ENCODE measurements at regions not wholly inside any gene's neighbourhood (a gene's known extent, or its start where the extent isn't known, plus 50 kb on each side); places are given as distances from the start of the nearest gene placed in this dataset.

DNA sequence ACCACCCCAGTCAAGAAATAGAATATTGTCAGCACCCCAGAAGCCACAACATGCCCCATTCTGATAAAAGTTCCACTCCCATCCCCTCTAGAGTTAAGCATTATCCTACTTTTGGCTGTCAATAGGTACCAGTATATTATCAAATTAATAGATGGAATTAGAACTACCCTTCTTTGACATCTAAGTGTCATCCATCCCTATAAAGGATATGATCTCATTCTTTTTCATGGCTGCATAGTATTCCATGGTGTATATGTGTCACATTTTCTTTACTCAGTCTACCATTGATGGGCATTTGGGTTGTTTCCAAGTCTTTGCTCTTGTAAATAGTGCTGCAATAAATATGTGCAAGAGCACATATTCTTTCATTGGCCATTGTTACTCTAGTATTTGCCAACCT is 246.2 kb downstream of the SEC23A start:
- H3K4me3 ChIP-seq (ENCODE audit: low read length): no peak overlapping the region
- DNase-seq (ENCODE audit: low read depth, low spot score): no peak

DNA sequence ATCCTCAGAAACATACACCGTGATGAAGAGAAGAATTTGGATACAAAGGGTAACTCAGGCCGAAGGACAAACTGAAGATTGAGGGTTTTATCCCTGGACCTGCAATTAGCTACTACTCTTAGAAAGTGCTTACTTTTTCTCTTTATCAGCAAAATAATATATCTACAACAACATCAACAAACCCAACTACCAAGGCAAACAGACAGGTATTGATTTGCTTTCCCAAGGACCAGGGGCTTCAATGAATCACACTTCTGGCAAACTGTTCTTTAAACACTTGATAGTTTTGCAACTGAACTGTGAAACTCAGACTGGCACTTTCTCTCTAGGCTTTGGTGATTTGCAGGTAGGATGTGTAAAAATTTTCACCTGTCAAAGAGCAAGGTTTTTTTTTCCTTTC is 247.5 kb downstream of the SEC23A start:
- no peak for DNase-seq (ENCODE audit: low read depth, low spot score)
- no peak overlapping the region for H3K4me3 ChIP-seq (ENCODE audit: low read length)

DNA sequence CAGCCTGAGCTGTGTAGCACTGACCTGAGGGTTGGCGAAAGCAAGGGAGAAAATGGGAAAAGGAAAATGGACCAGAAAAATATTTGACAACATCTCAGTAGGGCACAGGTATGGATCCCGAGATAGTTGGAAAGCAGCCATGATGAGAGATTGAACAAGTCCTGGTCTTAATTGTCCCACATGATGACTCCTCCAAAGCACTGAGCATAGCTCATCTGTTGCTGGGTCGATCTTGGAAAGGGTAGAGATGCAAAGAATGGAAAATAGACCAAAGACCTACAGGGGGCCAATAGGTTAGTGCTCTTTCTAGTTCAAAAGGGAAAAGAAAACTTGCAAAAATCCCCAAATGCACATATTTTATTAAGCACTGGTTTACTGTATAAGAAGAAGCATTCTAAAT is 251.9 kb downstream of the SEC23A start:
- no peak for DNase-seq (ENCODE audit: low read depth, low spot score)

DNA sequence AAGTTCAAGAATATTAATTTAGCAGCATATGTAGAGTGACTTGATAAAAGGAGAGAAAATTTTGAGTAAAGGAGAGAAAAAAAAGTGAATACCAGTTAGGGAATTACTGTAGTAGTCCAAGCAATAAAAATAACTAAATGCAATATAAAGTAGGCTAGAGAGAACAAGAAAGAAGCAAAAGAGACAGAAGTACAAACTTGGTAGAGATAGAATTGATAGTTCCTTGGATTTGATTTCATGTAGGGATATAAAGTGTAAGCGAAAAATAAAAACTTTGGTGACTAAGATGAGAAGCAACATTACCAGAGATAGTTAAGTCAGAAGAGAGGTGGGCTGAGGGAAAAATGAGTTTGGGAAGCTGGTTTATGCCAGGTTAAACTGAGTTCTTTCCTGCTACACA is 252.4 kb downstream of the SEC23A start:
- H3K4me3 ChIP-seq (ENCODE audit: low read length): no peak overlapping the region
- DNase-seq (ENCODE audit: low read depth, low spot score): no peak

More for the DNA sequence above, 251.9 kb downstream of the SEC23A start:
- no peak overlapping the region for H3K4me3 ChIP-seq (ENCODE audit: low read length)

DNA sequence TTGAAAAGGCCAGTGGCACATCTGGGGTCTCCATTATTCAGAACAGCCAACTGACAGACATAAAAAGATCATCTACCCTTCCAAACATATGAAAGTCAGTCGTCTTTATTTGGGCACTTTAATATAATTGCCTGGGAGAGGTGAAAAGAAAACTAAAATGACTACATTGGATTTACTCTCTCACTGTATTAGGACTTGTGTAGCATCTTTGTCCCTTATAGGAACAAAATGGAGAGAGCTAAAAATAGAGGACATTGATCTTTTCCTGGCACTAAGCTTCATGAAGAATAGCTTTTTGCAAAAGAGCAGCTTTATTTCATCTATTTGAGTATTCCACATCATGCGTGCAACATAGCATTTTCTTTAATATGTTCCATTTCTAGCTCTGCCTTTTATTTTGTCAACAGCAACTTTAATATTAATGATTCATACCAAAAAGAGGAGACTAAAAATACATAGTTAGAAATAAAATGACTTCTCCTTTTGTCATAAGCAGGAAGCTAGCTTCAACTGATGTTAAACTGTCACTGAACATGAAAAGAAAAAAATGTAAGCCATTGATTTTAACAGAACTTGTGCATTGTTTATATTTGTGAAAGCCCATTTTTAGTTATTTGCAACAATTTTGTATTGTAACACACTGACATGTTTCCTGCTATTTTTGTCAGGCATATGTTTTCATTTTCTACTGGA is 254.6 kb downstream of the SEC23A start:
- no peak for DNase-seq (ENCODE audit: low read depth, low spot score)
- no peak overlapping the region for H3K4me3 ChIP-seq (ENCODE audit: low read length)

DNA sequence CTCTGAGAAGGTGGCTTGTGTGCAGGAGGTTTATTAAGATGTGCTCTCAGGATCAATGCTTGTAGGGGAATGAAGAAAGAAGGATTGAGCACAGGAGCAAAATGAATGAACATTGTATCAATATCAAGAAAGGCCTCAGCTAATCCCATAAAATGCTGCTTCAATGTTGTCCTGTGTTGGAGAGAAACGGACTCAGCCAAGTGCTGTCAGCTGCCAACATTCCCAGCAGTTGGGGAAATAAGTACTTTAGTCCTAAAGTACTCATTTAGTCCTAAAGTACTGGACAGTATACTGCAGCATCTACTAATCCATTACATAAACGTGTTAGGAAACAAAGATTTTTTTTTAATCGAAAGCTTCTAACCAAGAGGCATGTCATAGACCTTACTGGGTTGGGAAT is 255.9 kb downstream of the SEC23A start:
- no peak overlapping the region for H3K4me3 ChIP-seq (ENCODE audit: low read length)
- no peak for DNase-seq (ENCODE audit: low read depth, low spot score)

DNA sequence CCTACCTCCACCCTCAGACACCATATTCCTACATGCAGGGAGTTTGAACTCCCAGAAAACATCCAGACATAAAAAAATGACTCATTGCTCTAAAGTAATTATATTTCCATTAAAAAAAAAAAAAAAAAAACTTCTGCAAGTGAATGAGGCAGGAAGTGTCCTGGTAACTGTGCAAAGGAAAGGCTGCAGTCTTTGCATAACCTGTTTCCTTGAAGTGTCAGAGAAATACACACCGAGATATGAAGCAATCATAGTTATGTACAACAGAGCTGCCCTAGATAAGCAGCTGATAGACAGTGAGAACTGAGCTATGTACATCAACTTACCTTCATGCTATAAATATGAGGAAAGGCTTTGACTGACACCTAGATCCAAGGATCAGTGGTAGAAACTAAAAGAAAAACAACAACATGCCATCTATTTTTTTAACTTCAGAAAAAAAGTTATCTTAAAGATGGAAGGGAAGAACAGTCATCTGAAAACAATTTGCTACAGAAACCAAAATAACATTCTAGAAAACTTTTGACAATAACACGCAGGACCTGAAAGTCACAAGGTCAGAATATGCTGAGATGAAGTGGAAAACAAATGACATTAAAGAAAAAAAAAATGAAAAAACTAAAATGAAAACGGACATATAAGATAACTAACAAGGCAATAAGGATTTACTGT is 263.2 kb downstream of the SEC23A start:
- DNase-seq (ENCODE audit: low read depth, low spot score): no peak
- no peak overlapping the region for H3K4me3 ChIP-seq (ENCODE audit: low read length)

DNA sequence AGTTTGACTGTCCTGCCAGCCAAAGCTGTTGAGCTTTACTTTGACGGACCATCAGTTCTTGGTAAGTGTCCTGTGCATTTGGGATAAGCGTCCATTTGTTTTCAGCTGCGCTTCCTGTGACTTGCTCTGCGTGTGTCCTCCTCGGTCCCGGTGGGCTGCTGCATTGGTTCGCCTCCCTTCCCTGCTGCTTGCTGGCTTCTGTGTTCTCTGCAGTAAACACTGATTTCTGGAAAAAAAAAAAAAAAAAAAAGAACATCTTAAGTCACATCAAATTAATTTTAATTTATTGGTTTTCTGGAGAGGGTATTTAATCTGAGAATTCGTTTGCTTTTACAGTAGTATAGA is 264.1 kb downstream of the SEC23A start:
- no peak overlapping the region for H3K4me3 ChIP-seq (ENCODE audit: low read length)

DNA sequence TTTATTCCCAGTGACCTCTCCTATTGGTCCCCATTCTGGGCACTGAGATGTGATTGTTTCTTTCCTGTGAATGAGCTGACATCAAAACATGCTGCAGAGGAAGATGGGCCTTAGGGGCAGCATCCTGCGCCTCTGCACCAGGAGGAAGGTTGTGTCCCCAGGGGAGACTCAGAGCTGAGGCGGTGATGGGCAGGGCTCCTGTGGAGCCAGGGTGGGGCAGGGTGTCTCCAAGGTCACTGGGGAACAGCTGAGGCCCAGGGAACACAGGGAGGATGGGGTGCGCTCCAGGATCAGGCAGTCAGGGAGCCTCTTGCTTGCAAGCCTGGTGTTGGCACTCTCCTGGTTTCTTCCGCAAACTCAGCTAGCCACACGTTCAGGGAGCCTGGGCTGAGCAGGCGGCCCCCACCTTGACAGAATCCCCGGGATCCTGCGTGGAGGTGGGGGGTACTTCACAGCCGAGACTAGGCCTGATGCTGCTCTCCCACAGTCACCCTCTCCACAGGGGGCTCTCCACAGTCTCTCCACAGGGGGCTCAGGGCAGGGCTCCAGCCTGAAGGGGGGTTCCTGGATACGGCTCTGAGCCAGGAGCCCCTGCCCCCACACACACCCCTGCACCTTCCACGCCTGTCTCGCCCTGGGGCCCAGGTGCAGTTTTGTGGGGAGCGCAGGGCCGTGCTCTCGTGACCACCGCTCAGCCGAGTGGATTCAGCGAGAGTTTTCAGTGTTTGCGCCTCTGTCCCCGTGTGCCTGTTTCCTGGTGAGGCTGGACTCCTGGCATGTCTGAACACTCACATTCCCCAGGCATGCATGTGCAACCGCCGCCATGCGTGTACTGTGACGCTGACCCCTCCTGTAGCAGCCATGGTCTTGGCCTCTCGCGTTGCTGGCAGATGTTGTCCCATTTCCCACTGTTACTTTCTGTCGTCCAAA is 264.7 kb downstream of the SEC23A start:
- DNase-seq (ENCODE audit: low read depth, low spot score): no peak
- H3K4me3 ChIP-seq (ENCODE audit: low read length): no peak overlapping the region

More for the DNA sequence above, 264.1 kb downstream of the SEC23A start:
- DNase-seq (ENCODE audit: low read depth, low spot score): no peak

DNA sequence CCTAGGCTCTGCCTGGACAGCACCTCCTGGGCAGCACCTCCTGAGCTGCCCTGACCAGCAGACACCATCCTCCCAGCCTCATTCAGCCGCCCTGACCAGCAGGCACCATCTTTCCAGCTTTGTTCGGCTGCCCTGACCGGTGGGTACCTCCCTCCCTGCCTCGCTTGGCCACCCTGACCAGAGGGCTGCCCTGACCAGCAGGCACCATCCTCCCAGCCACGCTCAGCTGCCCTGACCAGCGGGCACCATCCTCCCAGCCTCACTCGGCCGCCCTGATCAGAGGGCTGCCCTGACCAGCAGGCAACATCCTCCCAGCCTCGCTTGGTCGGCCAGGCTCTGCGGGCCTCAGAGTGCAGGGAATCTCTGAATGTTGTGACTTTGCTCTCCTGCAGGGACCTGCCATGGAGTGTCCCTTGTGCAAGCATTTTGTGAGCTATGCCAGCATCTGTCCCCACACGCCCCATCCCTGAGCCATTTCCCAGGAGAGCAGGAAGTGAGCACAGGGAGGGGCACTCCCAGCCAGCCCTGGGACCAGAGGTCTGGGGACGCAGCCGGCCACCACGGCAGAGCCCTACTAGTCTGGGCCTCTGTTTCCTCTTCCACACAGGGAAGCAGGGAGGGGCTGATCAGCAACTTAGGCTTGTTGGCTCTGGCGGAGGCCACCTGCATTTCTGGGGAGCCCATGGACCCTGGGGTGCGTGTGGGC is 265.5 kb downstream of the SEC23A start:
- no peak for DNase-seq (ENCODE audit: low read depth, low spot score)
- no peak overlapping the region for H3K4me3 ChIP-seq (ENCODE audit: low read length)

DNA sequence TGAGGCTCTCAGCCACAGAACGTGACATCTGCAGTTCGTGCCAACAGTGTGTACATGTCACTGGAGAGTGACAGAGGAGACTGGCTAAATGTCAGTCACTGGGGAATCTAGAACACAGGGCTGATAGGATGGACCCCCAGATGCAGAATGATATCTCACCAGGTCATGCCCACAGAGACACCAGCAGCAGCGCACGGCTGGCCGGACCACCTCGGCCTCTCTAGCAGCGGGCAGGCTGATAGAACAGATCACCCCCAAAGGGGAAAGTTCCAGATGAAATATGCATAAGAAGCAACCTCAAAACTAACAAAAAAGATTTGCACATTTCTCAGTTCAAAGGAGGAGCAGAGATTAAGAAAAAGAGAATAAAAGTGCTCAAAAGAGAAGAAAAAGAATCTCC is 266.5 kb downstream of the SEC23A start:
- no peak overlapping the region for H3K4me3 ChIP-seq (ENCODE audit: low read length)
- no peak for DNase-seq (ENCODE audit: low read depth, low spot score)

DNA sequence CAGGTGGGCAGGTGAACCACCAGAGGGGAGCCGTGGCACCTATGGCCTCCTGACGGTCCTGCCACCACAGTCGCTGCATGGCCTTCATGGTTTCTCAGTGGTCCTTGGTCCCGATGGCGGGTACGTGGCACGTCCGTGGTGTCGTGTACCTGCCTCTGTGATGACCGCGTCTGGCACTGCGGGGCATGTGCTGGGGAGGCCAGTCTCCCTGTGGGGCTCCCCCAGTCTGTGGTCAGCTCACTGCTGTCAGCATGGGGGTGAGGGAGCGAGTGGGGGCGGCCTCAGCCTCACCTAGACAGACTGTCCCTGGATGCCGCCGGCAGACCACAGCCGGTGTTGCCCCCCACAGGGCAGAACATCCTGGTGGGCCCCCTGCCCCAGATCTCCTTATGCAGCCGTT is 267.2 kb downstream of the SEC23A start:
- DNase-seq (ENCODE audit: low read depth, low spot score): no peak
- H3K4me3 ChIP-seq (ENCODE audit: low read length): no peak overlapping the region

DNA sequence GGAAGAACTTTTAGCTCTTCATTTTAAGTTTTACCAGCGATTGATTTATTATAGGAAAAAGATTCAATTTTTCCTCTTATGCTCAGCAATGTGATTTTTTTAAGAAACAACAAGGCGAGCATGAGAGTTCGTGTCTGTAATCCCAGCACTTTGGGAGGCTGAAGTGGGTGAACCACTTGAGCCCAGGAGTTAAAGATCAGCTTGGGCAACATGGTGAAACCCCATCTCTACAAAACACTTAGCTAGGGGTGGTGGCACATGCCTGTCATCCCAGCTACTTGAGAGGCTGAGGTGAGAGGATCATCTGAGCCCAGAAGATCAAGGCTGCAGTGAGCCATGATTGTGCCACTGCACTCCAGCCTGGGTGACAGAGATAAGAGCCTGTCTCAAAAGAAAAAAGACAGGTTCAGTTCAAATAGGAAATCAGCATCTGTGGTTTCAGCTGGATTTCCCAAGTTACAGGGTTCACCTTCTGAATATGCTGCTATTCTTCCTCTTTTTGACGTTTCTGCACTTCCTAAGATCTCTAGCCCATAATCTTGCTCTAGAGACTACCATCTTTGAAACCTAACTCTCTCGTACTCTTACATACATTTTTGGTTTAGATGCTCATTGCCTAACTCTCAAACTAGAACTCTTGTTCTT is 274.7 kb downstream of the SEC23A start:
- no peak overlapping the region for H3K4me3 ChIP-seq (ENCODE audit: low read length)
- DNase-seq (ENCODE audit: low read depth, low spot score): peak; percentile 82

DNA sequence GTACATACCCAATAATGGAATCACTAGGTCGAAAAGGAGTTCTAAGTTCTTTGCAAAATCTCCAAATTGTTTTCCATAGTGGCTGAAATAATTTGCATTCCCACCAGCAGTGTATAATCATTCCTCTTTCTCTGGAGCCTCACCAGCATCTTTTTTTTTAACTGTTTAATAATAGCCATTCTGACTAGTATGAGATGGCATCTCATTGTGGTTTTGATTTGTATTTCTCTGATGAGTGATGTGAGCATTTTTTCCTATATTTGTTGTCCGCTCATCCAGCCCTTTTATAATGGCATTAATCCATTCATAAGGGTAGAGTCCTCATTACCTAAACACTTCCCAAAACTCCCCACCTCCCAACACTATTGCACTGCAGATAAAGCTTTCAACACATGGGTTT is 278.3 kb downstream of the SEC23A start:
- DNase-seq (ENCODE audit: low read depth, low spot score): no peak
- no peak overlapping the region for H3K4me3 ChIP-seq (ENCODE audit: low read length)

DNA sequence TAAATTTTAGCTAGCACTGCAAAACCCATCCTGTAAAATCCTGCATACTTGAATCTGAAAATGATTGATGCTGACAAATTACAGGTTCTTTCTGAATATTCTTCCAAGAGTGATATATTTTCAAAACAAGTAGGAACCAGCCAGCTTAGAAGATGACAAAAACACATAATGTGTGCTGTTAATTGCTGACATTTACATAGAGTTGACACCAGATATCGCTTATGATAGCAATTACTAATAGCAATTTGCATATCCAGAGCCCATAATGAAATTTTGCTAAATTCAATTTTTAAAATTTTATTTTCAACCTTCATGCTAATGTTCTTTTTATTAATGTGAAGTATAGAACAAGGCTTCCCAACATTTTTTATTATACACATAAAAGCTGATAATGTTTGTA is 284.5 kb downstream of the SEC23A start:
- no peak overlapping the region for H3K4me3 ChIP-seq (ENCODE audit: low read length)
- no peak for DNase-seq (ENCODE audit: low read depth, low spot score)

DNA sequence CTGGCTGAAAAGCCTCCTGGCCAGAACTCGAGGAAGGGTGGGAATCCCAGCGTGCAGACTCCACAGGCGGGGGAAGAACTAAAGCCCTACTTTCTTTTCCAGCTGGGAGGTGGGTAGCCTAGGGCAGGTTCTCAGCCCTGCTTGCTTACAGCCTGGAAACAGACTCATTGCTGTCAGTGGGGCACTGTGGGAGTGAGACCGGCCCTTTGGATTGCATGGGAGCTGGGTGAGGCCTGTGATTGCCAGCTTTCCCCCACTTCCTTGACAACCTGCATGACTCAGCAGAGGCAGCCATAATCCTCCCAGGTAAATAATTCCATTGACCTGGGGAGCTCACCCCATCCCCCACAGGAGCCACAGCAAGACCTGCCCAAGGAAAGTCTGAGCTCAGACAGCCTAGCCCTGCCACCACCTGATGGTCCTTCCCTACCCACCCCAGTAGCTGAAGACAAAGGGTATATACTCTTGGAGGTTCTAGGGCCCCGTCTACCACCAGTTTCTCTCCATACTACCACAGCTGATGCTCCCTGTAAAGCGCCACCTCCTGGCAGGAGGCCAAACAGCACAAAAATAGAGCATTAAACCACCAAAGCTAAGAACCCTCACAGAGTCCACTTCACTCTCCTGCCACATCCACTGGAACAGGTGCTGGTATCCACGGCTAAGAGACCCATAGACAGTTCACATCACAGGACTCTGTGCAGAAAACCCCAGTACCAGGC is 294.1 kb downstream of the SEC23A start:
- H3K4me3 ChIP-seq (ENCODE audit: low read length): no peak overlapping the region
- peak; percentile 7 for DNase-seq (ENCODE audit: low read depth, low spot score)

DNA sequence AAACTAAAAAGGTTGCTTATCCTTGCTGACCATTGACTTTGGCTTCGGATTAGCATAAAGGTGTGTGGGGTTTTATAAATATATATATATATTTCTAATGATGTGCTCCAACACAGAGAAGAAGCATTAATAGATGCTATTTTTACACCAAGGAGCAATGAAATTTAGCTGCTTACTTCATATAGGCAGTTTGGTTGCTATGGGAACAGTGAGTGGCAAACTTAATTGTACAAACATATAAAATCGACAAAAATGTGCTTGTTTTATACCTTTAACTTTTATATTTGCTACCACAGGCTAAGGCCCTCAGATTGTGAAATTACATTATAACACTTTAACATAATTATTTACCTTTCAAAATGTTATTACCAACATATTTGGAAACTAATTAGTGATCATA is 303.4 kb downstream of the SEC23A start:
- no peak for DNase-seq (ENCODE audit: low read depth, low spot score)
- H3K4me3 ChIP-seq (ENCODE audit: low read length): no peak overlapping the region

DNA sequence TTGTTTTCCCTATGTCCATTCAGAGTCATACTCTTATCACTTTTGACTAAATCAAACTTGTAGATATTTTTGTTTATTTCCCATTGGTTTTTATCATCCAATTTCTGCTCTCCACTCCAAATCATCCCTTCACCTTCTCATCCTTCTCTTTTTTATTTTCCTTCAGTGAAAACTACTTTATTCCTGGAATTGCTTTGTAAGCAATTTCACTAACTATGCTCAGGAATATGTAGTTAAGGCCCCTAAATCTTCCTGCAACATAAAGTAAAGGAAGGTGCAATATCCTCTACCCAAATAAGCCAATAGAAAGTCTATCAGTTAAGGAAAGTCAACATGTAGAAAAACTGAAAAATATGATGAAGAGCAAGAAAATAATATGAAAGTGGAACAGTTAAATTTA is 308.4 kb downstream of the SEC23A start:
- DNase-seq (ENCODE audit: low read depth, low spot score): no peak

More for the DNA sequence above, 308.4 kb downstream of the SEC23A start:
- H3K4me3 ChIP-seq (ENCODE audit: low read length): no peak overlapping the region
